OCI-LY3 (cell line): ENCODE measurements at regions not wholly inside any gene's neighbourhood (a gene's known extent, or its start where the extent isn't known, plus 50 kb on each side); places are given as distances from the start of the nearest gene placed in this dataset.

Experiments used
- EZH2phosphoT487 ChIP-seq: fragments of 200-600 bp; shearing (Covaris generic); IDR thresholded peaks from 2 replicates; pipeline ENCODE4 v1.6.1; 2018; ENCODE audit warnings: antibody characterized with exemption, mixed run types, low read depth
- TF ChIP-seq, protein P1 (sequence below): fragments of 200-600, 300-600 bp; sonication (generic); IDR thresholded peaks from 2 replicates; pipeline ENCODE4 v1.5.1; 2014; ENCODE audit warnings: antibody characterized with exemption, low read length, low read depth

GRCh38 chr21:31795992-31796391, 64.1 kb upstream of the SCAF4 start:
- TF ChIP-seq EZH2phosphoT487: no peak
- TF ChIP-seq, protein P1, sequence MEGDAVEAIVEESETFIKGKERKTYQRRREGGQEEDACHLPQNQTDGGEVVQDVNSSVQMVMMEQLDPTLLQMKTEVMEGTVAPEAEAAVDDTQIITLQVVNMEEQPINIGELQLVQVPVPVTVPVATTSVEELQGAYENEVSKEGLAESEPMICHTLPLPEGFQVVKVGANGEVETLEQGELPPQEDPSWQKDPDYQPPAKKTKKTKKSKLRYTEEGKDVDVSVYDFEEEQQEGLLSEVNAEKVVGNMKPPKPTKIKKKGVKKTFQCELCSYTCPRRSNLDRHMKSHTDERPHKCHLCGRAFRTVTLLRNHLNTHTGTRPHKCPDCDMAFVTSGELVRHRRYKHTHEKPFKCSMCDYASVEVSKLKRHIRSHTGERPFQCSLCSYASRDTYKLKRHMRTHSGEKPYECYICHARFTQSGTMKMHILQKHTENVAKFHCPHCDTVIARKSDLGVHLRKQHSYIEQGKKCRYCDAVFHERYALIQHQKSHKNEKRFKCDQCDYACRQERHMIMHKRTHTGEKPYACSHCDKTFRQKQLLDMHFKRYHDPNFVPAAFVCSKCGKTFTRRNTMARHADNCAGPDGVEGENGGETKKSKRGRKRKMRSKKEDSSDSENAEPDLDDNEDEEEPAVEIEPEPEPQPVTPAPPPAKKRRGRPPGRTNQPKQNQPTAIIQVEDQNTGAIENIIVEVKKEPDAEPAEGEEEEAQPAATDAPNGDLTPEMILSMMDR: no peak
